ENCODE measurements at regions not wholly inside any gene's neighbourhood (a gene's known extent, or its start where the extent isn't known, plus 50 kb on each side); places are given as distances from the start of the nearest gene placed in this dataset.

DNA sequence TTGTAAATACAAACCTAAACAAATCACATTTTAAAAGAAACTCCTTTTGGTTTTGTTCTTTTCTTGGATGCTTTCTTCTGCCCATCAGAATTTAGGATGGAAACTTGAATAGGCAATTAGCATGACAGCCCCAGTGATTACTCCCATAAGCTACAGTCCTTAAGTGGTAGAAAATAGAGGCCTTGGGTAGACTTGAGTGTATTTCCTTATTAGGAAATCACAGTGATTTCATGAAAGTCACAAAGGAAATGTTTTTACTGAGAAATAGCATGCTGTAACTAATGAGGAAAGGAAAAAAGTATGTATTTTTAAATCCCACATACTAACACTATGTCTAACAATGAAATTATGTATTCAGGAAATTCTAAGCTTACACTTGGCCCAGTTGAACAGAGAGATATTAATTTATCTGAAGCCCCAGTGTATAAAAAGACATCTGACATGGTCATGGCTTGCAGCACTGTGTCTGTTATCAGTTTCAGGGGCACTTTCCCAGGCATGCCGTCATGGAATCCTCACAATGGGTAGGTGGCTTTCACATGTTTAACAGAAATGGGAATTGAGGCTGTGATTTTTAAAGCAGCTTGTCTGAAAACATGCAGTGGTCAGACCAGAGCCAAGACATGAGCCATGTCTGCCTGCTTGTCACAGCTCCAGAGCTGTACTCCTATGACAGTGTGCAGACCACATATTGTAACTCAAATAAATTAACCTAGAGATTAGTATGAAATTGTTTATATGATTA lies 79.7 kb upstream of the TRIB2 start:
- TF ChIP-seq CTCF (optimal IDR thresholded peaks at IDR 0.05 in 1 of 3, IDR thresholded peaks at IDR 0.05 in 1 of 3, conservative IDR thresholded peaks at IDR 0.05 in 1 of 3; ENCODE audit: extremely low read depth in 1 of 3, insufficient read depth in 2 of 3, low read length in 3 of 3): no peak
- TF ChIP-seq EZH2 (IDR thresholded peaks at IDR 0.05; ENCODE audit: low read length): no peak
